Mesenteric fat pad (tissue), 1 donor: ENCODE measurements at regions not wholly inside any gene's neighbourhood (a gene's known extent, or its start where the extent isn't known, plus 50 kb on each side); places are given as distances from the start of the nearest gene placed in this dataset.
"Not testable (repeated sequence)": the region's sequence is repeated elsewhere in the genome, so short reads cannot be mapped to it uniquely, and the experiment has no call there.

Source experiments
- DNase-seq: peaks from one replicate; pipeline ENCODE4 v3.0.0-alpha.2; 2020; ENCODE audit warnings: low spot score
- donor health status: DM: yes; HTN: yes; CAD: no.

DNA sequence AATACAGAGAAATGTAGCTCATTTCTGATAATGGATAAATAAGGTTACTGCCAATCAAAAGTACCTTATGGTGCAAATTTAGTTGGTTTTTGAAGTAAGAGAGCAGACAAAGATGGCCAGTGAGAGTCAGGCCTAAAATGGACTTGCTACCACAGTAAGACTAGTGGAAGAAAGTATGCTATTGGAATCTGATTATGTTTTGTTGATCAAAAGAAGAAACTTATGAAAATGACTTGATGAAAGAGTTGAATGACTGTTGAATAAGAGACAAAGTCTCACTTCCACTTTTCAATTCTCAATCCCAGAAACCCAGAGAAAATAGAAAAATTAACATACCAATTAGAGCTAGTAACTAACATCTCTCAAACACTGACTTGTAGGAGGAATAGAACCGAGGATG is 737.8 kb upstream of the INTU start:
- no peak for DNase-seq

GRCh38 chr4:126895988-126896570 is 736.7 kb upstream of the INTU start:
- no peak for DNase-seq

- no peak for DNase-seq
These were observed 735.7 kb upstream of the INTU start for GRCh38 chr4:126897038-126897437.

GRCh38 chr4:126898815-126899214 is 733.9 kb upstream of the INTU start:
- DNase-seq, result no peak

GRCh38 chr4:126899331-126899801 is 733.4 kb upstream of the INTU start:
- DNase-seq, result no peak

GRCh38 chr4:126906466-126906865 is 726.3 kb upstream of the INTU start:
- DNase-seq, result no peak

DNA sequence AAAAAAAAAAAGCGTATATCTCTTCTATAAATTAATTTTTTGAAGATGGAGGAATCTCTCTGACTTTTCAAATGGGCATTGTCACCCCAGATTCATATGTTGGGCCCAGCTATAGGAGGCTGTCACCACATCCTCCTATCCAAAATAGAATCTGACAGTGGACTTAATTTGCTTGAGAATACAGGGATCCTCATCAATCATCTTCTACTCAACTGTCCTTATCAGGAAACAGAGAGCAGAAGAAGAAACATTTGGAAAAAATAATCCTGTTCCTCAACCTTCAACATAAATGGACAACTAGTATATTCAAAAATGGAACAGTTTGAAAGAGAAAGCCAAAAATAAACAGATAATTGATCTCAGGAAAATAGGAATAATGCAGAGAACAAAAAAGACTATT is 725.4 kb upstream of the INTU start:
- no peak for DNase-seq

DNA sequence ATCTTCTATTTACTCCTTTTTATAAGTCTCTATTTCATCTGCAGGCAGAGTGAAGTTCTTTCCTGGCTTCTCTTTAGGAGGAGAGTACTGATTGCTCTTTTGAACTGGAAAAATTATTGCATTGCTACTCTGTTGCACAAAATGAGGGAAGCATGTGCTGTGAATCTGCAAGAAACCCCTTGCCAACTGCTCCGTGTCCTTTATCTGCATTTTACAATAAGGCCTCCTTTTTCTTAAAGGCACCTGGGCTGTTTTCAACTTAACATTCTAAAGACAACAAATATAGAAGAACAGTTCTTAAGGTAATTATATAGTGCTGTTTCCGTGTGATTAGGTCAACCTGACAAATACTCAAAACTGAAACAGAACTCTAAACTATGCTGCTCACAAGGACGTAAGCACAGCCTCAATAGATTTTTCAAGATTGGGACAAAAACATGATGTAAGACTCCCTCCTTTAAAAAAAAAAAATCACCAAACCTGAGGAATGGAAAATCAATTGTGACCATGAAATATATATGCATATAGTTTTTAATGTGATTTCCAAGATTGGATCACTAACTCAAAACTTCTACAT is 716.6 kb upstream of the INTU start:
- DNase-seq, result no peak

GRCh38 chr4:126916626-126917140 is 716.1 kb upstream of the INTU start:
- no peak for DNase-seq

- not testable (repeated sequence) for DNase-seq
These were observed 710.3 kb upstream of the INTU start for GRCh38 chr4:126922328-126922938.

DNA sequence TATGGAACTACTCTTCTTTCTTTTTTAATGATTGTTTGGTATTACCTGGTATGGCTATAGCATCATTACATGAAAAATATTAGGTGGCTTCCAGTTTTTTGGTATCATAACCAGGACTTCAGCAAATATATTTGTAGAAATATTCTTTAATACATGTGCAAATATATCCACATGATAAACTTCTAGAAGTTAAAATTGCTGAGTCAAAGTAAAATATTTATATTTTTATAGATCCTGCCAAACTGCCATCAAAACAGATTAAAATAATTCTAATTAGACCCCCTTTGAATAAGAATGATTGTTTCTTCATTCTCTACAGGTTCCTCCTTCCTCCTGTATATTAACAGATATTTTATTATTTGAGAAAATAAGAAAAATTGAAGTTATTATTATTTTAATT is 708.5 kb upstream of the INTU start:
- no peak for DNase-seq

GRCh38 chr4:126930059-126930458 is 702.7 kb upstream of the INTU start:
- DNase-seq, result not testable (repeated sequence)

DNA sequence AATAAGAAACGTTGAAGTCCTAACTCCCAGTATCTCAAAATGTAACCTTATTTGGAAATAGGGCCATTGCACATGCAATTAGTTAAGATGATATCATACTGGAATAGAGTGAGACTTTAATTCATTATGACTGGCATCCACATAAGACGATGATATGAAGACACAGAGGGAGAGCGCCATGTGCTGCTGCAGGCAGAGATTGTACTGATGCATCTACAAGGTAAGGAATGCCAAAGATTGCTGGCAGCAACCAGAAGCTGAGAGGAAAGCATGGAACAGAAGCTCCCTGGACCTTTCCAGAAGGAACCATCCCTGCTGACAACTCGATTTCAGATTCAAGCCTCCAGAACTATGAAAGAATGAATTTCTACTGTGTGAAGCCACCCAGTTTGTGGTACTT is 697.0 kb upstream of the INTU start:
- DNase-seq, result no peak

- DNase-seq, result no peak
These were observed 695.4 kb upstream of the INTU start for GRCh38 chr4:126937342-126937741.

DNA sequence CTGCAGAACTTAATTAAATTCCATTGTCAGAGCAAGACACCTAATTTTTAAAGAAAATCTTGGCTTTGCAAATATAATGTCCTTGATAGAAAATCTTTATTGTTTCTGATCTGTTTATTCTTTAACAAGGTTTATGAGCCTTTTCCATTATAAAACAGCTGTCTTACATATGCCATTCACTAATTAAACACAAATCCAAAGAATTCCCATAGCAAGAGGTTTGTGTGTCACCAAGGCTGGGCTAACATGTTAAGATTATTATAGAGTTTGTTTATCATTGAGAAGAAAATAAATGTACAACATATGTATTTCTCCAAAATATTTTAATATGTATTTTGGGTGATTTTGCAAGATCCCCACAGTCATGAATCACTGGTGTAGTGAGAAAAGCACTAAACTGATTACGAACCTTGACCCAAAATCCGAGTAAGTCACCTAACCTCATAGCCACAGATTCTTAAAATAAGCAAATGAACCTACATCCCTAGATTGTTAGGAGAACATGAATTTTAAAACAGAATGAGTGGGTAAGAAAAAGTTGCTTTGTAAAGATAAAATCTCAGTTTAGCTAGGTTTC is 694.8 kb upstream of the INTU start:
- no peak for DNase-seq

DNA sequence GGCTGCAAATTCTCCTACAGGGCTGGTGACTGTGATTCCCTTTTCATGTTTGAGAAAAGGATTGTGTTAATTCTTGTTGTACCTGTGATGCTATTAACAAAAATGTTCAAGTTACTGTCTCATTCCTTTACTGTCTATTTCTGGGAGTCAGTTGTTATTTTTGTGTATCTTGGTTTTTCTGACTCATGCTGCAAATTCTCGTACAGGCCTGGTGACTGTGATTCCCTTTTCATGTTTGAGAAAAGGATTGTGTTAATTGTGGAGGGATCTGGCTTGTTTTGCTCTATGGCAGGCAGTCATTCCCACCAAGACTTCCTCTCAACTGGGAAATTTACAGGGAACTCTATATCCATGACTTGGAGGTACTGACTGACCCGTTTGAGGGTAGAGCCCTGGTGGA is 693.4 kb upstream of the INTU start:
- DNase-seq, result no peak

DNA sequence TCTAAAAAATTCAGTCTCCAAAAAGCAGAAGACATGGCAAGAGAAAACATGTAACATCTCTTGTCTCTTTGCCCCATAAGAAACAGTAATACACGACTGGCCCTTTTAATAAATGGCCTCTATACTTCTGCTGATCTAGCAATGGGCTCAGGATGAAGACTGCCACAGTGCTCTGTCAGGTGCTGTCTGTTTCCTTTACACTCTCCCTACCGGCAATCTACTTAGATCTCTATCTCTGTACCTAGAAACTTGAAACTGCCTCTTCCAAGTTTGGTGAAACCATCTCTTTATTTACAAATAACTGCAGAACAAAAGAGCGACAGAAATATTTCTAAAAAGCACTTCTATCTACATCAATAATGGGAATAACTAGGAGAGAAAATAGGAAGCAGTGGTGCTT is 685.2 kb upstream of the INTU start:
- DNase-seq, result no peak

- DNase-seq, result no peak
These were observed 678.0 kb upstream of the INTU start for GRCh38 chr4:126954537-126955291.

GRCh38 chr4:126955292-126956183 is 677.2 kb upstream of the INTU start:
- no peak for DNase-seq

DNA sequence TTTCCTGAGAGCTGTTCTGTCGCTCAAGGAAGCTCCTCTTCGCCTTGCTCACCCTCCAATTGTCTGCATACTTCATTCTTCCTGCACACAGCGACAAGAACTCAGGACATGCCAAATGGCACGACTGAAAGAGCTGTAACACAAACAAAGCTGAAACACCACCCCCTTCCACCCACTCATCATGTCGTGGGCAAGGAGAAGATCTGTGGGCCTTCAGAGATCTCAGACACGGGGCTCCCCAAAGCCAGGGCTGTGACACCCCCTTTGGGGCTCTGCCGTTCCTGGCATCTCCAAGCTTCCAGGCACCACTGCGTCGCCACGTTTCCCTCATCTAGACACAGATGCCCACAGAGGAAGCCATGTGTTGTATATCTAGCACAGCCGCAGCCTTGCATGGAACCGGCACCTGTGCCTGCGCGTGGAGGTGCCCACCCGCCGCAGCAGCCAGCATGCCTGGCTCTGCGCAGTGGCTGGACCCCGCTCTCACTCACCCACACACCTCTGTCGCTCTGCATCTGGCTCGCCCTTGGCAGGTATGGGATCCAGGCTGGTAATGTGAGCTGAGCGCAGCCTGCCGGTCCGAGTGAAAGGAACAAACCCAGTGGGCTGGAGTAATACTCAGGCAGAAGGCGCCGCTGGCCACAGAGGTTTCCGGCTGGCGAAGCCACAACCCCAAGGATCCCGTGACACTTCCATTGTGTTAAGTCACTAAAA is 676.4 kb upstream of the INTU start:
- no peak for DNase-seq
